ENCODE measurements at regions not wholly inside any gene's neighbourhood (a gene's known extent, or its start where the extent isn't known, plus 50 kb on each side); places are given as distances from the start of the nearest gene placed in this dataset.

DNA sequence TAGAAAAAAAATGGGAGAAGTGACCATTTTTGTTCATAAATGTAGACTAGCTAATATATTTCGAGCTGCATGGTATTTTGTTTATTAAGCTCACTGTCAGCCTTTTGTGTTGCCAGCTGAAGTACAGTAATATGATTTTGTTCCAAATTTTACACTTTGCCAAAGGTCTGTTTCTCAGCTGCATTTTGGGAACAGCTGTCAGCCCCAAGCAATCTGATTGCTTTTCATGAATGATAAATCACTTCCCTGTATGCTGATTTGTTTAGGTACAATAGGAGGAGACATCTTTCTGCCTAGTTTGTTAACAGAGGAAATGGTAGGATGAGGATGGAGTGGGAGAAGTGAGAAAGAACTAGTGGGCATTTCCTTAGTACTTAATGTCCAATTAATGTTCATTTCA lies 79.3 kb downstream of the NABP1 start:
- no peak overlapping the region for H2AFZ ChIP-seq (ENCODE audit: control insufficient read depth, low read depth, low read length)
- no peak overlapping the region for H3K27ac ChIP-seq (ENCODE audit: control insufficient read depth, insufficient read depth)
- in situ Hi-C loops (cut with MboI) (no loop called here), intact Hi-C loops (cut with micrococcal nuclease; ENCODE audit: unreplicated experiment) (loop anchor here (5.0 kb wide), 3 partner anchors 35 to 190 kb away; no protein-coding TSS in a partner anchor)
- DNase-seq (ENCODE audit: low read depth, low spot score) (no peak), ATAC-seq (no peak), FAIRE-seq (no peak)
- H3K36me3 ChIP-seq (ENCODE audit: control insufficient read depth in 2 of 2, insufficient read depth in 2 of 2, low read length in 1 of 2) = no peaks in the 10 kb centered on the region
- no peaks in the 10 kb centered on the region for H3K9me3 ChIP-seq (replicated peaks; ENCODE audit: control insufficient read depth, insufficient read depth, low read length)
- BruUV-seq (replicated peaks) = no TSS peak
- 0% methylated on average over 1 of the region's 1 CpG for WGBS (ENCODE audit: insufficient coverage, insufficient replicate concordance, low lambda C conversion rate, missing lambda C conversion rate)
- H3K27me3 ChIP-seq (replicated peaks in 1 of 2; ENCODE audit: control insufficient read depth in 2 of 2, insufficient read depth in 2 of 2, low read length in 1 of 2) = no peaks in the 10 kb centered on the region
- no peaks in the 10 kb centered on the region for H3K79me2 ChIP-seq (ENCODE audit: control insufficient read depth, insufficient read depth, low read length)
- RAD21 ChIA-PET (ENCODE audit: unreplicated experiment) = interaction anchor here (0.7 to 1.1 kb wide), 3 partner anchors 8 to 405 kb away, joined by 3 to 8 read pairs (median 3); no protein-coding TSS in a partner anchor
- no peak overlapping the region for H3K4me3 ChIP-seq
- no peak for TF ChIP-seq HDGF (IDR thresholded peaks at IDR 0.05)
- TF ChIP-seq, protein P1, sequence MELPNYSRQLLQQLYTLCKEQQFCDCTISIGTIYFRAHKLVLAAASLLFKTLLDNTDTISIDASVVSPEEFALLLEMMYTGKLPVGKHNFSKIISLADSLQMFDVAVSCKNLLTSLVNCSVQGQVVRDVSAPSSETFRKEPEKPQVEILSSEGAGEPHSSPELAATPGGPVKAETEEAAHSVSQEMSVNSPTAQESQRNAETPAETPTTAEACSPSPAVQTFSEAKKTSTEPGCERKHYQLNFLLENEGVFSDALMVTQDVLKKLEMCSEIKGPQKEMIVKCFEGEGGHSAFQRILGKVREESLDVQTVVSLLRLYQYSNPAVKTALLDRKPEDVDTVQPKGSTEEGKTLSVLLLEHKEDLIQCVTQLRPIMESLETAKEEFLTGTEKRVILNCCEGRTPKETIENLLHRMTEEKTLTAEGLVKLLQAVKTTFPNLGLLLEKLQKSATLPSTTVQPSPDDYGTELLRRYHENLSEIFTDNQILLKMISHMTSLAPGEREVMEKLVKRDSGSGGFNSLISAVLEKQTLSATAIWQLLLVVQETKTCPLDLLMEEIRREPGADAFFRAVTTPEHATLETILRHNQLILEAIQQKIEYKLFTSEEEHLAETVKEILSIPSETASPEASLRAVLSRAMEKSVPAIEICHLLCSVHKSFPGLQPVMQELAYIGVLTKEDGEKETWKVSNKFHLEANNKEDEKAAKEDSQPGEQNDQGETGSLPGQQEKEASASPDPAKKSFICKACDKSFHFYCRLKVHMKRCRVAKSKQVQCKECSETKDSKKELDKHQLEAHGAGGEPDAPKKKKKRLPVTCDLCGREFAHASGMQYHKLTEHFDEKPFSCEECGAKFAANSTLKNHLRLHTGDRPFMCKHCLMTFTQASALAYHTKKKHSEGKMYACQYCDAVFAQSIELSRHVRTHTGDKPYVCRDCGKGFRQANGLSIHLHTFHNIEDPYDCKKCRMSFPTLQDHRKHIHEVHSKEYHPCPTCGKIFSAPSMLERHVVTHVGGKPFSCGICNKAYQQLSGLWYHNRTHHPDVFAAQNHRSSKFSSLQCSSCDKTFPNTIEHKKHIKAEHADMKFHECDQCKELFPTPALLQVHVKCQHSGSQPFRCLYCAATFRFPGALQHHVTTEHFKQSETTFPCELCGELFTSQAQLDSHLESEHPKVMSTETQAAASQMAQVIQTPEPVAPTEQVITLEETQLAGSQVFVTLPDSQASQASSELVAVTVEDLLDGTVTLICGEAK (IDR thresholded peaks at IDR 0.05; ENCODE audit: borderline replicate concordance) = no peak
- TF ChIP-seq, protein P2, sequence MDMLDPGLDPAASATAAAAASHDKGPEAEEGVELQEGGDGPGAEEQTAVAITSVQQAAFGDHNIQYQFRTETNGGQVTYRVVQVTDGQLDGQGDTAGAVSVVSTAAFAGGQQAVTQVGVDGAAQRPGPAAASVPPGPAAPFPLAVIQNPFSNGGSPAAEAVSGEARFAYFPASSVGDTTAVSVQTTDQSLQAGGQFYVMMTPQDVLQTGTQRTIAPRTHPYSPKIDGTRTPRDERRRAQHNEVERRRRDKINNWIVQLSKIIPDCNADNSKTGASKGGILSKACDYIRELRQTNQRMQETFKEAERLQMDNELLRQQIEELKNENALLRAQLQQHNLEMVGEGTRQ (IDR thresholded peaks at IDR 0.05; ENCODE audit: borderline replicate concordance, low read depth, low read length) = no peak
- TF ChIP-seq RCOR1 (conservative IDR thresholded peaks at IDR 0.05; ENCODE audit: low read depth, low read length) = no peak
- no peak for TF ChIP-seq IKZF1 (conservative IDR thresholded peaks at IDR 0.05)
- TF ChIP-seq, protein P3, sequence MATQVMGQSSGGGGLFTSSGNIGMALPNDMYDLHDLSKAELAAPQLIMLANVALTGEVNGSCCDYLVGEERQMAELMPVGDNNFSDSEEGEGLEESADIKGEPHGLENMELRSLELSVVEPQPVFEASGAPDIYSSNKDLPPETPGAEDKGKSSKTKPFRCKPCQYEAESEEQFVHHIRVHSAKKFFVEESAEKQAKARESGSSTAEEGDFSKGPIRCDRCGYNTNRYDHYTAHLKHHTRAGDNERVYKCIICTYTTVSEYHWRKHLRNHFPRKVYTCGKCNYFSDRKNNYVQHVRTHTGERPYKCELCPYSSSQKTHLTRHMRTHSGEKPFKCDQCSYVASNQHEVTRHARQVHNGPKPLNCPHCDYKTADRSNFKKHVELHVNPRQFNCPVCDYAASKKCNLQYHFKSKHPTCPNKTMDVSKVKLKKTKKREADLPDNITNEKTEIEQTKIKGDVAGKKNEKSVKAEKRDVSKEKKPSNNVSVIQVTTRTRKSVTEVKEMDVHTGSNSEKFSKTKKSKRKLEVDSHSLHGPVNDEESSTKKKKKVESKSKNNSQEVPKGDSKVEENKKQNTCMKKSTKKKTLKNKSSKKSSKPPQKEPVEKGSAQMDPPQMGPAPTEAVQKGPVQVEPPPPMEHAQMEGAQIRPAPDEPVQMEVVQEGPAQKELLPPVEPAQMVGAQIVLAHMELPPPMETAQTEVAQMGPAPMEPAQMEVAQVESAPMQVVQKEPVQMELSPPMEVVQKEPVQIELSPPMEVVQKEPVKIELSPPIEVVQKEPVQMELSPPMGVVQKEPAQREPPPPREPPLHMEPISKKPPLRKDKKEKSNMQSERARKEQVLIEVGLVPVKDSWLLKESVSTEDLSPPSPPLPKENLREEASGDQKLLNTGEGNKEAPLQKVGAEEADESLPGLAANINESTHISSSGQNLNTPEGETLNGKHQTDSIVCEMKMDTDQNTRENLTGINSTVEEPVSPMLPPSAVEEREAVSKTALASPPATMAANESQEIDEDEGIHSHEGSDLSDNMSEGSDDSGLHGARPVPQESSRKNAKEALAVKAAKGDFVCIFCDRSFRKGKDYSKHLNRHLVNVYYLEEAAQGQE (IDR thresholded peaks at IDR 0.05; ENCODE audit: low read depth, low read length) = no peak
- TF ChIP-seq TAF1 (IDR thresholded peaks at IDR 0.05; ENCODE audit: borderline replicate concordance, low read depth, low read length) = no peak
- H4K20me1 ChIP-seq (ENCODE audit: control insufficient read depth, insufficient read depth) = no peaks in the 10 kb centered on the region
- SMC1A ChIA-PET (ENCODE audit: uncharacterized antibody, unreplicated experiment) = interaction anchor here (0.7 to 3.1 kb wide), 15 partner anchors 9 to 805 kb away, joined by 3 to 20 read pairs (median 4); no protein-coding TSS in a partner anchor
- CTCF ChIA-PET = interaction anchor here (0.6 to 4.2 kb wide), 15 partner anchors 8 to 405 kb away, joined by 3 to 41 read pairs (median 6); no protein-coding TSS in a partner anchor
- H3K4me1 ChIP-seq (ENCODE audit: control insufficient read depth, insufficient read depth, low read length) = 0 out of 2 replicates have a peak, but pooled peaks cover 2% of the 10 kb centered on the region
- H3K4me2 ChIP-seq (ENCODE audit: control insufficient read depth, insufficient read depth) = no peak overlapping the region
- POLR2A ChIA-PET = interaction anchor here (0.9 to 1.4 kb wide), 2 partner anchors 27 to 59 kb away, joined by 3 to 7 read pairs; no protein-coding TSS in a partner anchor
- no peak overlapping the region for H3K9ac ChIP-seq (ENCODE audit: control insufficient read depth, insufficient read depth, low read length)
